Endothelial cell of umbilical vein (primary cell): ENCODE measurements at regions not wholly inside any gene's neighbourhood (a gene's known extent, or its start where the extent isn't known, plus 50 kb on each side); places are given as distances from the start of the nearest gene placed in this dataset.

Source experiments
- CTCF ChIP-seq, 2 donors: IDR thresholded peaks; 1 replicate in 1 of 2; 2 replicates in 1 of 2; pipeline ENCODE4 v1.5.1; 2011; ENCODE audit warnings: low read length in 2 of 2, mild to moderate bottlenecking in 2 of 2, moderate library complexity in 2 of 2, control low read depth in 1 of 2, inconsistent platforms in 1 of 2, low read depth in 1 of 2; ENCODE audit not compliant: insufficient read depth in 1 of 2; ENCODE audit errors: extremely low read depth in 1 of 2
- EZH2 ChIP-seq: IDR thresholded peaks from 2 replicates; pipeline ENCODE4 v1.6.1; 2012; ENCODE audit warnings: borderline replicate concordance, low read depth, mild to moderate bottlenecking, moderate library complexity, low read length, inconsistent platforms; ENCODE audit not compliant: severe bottlenecking
- FOS ChIP-seq: IDR thresholded peaks from 2 replicates; pipeline ENCODE4 v1.6.1; 2011; ENCODE audit warnings: mild to moderate bottlenecking, low read length, moderate library complexity, borderline replicate concordance; ENCODE audit not compliant: insufficient read depth
- GATA2 ChIP-seq: IDR thresholded peaks from 2 replicates; pipeline ENCODE4 v1.7.0; 2011; ENCODE audit warnings: low read depth, mild to moderate bottlenecking, moderate library complexity, mixed read lengths, low read length; ENCODE audit not compliant: insufficient read length, insufficient read depth
- MAX ChIP-seq: IDR thresholded peaks from 2 replicates; pipeline ENCODE4 v1.6.1; 2011; ENCODE audit not compliant: insufficient read depth, insufficient read length
- MYC ChIP-seq: IDR thresholded peaks from one replicate; pipeline ENCODE4 v1.6.1; 2011; ENCODE audit warnings: mild to moderate bottlenecking, low read depth, low read length
- POLR2A ChIP-seq: IDR thresholded peaks from 2 replicates; pipeline ENCODE4 v1.6.1; 2012; ENCODE audit warnings: low read depth, mild to moderate bottlenecking, control low read depth, low read length
- POLR2AphosphoS5 ChIP-seq: IDR thresholded peaks from 2 replicates; pipeline ENCODE4 v1.6.1; 2012; ENCODE audit warnings: low read depth, mild to moderate bottlenecking, control low read depth, low read length, moderate library complexity; ENCODE audit not compliant: insufficient read depth

- TF ChIP-seq EZH2 = no peak
- no peak for TF ChIP-seq CTCF (IDR thresholded peaks at IDR 0.05; ENCODE audit: extremely low read depth in 1 of 2, insufficient read depth in 1 of 2, low read depth in 1 of 2, low read length in 2 of 2)
- no peak for TF ChIP-seq POLR2AphosphoS5
- TF ChIP-seq MYC = no peak
- TF ChIP-seq POLR2A = no peak
- no peak for TF ChIP-seq FOS
- TF ChIP-seq MAX = no peak
- no peak for TF ChIP-seq GATA2
Measured at GRCh38 chr21:16640297-16641027, 872.4 kb upstream of the CXADR start.
